ENCODE measurements at regions not wholly inside any gene's neighbourhood (a gene's known extent, or its start where the extent isn't known, plus 50 kb on each side); places are given as distances from the start of the nearest gene placed in this dataset.

GRCh38 chr16:46466239-46466638 is 154.9 kb downstream of the SHCBP1 start:
- no peak for TF ChIP-seq POLR2A (IDR thresholded peaks at IDR 0.05)
- TF ChIP-seq CTCF (IDR thresholded peaks at IDR 0.05), result no peak
- no peak for TF ChIP-seq POLR2AphosphoS5 (IDR thresholded peaks at IDR 0.05)
- no peak for TF ChIP-seq EP300 (IDR thresholded peaks at IDR 0.05; ENCODE audit: low read depth)
